SW480 (cell line): ENCODE measurements at regions not wholly inside any gene's neighbourhood (a gene's known extent, or its start where the extent isn't known, plus 50 kb on each side); places are given as distances from the start of the nearest gene placed in this dataset.
"Not testable (repeated sequence)": the region's sequence is repeated elsewhere in the genome, so short reads cannot be mapped to it uniquely, and the experiment has no call there.

ENCODE experiments used
- DNase-seq: peaks from one replicate; pipeline ENCODE4 v3.0.0-alpha.2; 2016; ENCODE audit warnings: low spot score

DNA sequence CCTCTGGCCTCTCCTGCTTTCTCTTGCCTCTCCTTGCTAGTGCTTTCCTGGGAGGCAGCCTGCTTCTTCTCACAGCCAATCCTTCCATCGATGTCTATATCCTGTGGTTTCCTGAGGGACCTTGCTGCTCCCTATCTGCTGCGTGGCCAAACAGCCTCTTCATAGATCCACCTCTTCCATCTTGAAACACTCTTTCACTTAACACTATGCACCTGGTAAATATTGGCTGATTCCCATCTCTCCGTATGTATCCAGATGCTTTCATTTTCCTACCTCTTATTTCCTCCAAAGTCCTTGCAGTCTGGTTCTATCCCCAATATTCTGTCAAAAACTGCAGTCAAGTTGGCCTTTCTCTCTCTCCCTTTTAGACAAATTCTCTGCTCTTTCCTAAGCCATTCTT is 205.2 kb upstream of the CFAP20DC start:
- DNase-seq = no peak

DNA sequence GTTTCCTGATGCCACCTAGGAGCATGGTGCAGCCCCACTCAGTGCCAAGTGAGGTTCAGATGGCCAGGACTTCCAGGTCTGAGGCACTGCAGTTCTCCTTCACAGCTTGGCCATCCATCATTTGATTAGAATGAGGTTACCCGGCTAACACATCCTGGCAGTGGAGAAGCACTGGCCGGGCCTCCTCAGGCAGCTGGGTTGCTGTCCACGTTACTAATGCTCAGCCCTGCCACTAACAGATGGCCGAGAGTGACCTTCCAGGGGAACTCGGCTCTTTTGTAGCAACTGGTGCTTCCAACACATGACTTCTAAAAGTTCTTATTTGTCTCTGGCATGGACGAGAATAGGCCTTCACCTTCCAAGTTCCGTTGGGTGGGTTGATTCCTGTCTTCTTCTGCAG is 204.6 kb upstream of the CFAP20DC start:
- DNase-seq = no peak

DNA sequence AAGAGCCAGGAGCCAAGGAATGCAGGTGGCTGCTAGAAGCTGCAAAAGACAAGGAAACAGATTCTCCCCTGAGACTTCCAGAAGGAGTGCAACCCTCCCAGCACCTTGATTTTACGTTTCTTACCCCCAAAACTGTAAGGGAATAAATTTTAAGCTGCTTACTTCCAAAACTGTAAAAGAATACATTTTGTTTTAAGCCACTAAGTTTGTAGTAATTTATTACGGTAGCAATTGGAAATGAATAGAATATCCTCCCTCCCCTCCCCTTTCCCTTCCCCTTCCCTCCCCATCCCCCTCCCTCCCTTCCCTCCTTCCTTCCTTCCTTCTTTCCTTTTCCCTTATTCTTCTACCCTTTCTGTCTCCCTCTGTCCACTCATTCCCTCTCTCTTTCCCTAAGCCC is 203.7 kb upstream of the CFAP20DC start:
- DNase-seq = no peak

DNA sequence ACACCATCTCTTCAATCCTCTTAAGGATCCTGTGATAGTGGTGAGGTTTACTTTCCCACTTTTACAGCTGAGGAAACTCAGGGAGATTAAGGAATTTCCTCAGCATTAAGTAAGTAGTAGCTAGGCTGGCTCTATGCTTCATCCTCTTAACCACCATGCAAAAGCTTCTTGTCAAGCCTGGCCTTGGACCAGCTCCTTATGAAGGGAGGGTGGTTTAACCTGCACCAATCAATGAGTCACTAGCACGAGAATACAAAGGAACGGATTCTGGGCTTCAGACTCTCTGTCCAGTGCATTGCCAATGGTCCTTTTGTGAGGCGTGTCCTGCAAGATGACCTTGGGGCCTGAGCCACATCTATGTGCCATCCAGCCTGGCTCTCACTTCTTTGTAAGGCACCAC is 202.0 kb upstream of the CFAP20DC start:
- DNase-seq = no peak

DNA sequence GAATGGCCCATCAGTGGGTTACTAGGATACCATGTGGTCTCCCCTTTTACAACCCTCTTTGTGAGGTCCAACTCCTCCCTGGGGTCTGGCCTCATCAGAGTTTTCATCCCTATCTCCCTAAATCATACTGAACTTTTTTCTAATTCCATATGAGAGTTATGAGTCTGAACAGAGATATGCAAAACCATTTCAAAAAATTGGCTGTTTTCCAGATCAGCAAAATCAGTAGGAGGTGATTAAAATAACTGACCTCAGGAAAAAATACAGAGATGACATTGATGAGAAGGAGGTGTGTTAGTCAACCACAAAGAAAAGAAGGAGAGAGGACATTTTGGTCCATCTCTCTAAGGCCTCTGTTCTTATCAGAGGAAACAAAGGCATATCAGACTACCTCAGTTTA is 200.8 kb upstream of the CFAP20DC start:
- no peak for DNase-seq

DNA sequence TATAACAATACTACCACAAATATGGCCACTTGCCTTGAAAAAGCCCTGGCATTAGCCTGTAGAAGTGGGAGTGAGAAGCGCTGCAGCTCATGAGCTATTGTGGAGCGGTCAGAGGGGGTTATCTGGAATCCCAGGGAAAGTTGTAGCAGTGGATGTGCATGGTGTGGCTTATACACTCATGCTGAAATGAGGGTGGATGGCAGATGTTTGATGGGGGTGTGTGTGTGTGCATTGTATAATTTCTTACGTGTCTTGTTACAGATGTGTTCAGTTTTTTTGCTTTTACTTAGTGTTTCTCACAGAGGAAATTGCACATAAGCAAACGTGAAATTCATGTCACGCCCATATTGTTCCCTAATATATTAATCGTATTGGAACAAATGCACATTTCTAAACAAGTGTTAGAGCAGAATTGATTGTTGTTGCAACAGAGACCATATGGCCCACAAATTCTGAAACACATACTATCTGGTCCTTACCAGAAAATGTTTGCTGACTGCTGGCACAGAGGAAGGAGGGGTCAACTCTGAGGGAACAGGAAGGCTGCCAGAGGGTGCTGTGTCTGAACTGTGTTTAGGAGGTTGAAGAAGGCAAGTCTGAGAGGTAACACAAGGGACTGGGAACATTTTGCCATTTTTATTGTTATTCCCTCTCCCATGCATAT is 200.0 kb upstream of the CFAP20DC start:
- no peak for DNase-seq

DNA sequence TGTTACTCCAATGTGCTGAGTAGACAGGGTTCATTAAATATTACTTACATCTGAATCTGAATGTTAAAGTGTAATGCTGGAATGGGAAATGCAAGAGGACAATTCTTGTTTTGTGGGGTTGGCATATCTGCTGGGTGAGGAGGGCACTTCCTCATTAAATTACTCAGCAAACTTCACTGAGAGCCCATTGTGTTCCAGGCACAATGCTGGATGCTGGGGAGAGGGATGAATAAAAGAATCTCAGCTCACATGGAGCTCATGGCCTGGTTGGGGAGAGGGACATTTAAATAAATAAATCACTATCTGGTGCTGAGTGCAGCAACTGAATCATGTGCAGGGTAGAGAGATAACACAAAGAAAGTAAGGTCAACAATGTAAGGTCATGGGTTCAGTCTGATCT is 199.2 kb upstream of the CFAP20DC start:
- no peak for DNase-seq

DNA sequence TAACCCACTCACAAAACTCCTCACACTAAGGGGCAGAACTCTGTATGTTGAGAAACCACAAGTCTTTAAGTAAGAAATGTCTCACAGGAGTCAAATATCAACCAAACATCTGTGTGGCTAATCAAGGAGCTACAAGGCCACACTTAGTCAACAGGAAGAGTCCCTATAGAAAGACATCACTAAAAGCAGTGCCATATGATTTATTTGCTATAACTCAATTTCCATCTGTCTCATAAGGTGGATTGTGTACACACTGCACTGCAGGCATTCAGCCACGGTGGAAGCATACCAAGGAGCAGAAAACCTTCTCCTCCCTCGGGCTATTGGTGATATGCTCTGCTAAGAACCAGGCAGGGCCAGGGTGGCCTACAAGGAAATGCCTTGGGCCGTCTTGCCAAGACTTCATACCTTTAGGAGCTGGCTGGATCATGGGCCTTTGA is 197.6 kb upstream of the CFAP20DC start:
- no peak for DNase-seq

DNA sequence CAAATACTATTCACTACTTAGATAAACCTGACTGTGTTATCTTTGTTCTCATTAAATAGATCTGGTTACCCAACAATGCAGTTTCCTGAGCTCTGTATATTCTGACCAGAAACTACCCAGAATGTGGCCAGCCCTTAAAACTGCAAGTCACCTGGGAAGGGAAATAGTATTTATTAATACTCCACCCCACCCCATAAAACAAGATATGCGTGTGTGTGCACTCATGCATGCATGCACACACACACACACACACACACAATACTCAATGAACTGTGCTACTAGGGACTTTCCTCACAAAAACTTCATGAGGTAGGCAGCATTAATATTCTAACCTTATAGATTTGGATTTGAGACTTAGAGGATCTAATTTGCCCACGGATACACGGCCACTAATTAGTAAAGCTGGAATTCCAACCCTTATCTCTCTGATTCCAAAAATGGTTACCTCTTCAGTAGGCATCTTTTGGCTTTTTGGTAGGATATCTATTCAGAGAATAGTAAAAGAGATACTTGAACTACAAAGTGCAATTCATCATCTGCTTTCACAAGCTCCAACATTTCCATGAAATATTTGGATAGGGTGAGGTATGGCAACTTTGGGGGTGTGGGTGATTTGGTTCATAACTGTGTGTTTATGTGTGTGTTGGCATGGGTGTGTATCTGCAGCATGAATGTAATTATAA is 197.0 kb upstream of the CFAP20DC start:
- DNase-seq = no peak

DNA sequence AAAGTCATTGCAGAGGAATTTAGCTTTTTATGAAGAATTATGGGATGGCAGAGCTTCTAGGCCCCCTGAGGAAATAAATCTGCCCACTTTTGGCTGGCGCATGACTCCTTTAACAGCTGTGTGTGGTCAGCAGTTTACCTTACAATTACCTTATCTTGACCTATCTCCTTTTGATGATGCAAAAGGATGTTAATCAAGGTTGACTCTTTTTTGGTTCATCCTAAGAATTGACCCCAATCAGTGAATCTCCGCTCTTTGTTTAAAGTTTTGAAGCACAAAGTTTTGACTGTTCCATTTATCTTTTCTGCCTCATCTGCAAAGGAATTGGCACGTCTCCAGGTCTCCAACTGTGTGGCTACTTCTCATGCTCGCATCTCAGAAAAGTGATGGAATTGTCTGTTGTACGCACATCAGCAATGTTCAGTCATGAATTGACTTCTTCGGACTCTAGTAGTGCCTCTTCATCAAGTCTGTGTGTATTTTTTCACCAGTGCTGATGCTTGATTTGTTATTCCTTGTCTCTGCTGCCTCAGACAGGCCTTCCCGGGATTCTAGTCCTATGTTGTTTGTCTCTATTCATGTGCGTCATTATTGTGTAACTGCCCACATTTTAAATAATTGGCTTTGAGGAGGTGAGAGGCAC is 196.2 kb upstream of the CFAP20DC start:
- DNase-seq = no peak

DNA sequence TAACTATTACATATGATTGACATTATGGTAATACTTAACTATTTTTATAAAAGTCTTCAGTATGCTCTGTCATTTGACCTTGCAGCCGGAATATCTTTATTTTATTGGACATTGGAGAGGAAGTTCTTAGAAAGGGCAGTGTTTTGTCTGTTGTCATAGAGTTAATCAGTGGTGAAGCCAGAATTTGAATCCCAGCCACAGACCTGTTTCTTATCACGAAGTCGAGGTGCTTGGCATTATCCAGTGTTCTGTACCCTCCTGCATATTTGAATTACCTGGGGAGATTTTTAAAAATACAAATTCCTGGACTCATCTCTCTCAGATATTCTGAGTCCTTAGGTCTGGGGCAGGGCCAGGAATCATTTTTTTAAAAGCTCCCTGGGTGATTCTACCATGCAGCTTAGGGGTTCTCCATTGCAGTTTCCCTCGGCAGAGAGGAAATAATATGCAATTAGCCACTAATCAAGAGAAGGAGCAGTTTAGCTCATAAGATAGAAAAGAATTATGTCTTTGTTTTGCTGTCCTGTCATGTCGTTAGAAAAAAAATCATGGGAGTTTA is 195.6 kb upstream of the CFAP20DC start:
- no peak for DNase-seq

DNA sequence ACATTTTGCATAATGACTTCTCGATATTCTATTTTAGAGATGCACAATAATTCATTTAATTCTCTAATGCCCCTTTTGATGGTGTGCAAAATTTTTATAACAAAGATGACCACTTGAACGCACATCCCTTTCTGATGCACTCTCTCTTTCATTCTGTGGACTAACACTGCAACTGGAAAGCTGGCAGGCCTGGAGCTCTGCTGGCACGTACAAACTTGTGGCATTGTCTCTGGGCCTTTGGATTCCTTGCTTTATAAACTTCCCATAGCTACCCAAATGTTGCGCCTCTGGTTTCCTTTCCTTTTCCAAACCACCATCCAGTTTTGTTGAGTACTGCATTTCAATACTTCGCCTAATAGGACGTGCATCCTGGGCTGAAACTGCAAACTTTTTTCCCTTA is 194.5 kb upstream of the CFAP20DC start:
- no peak for DNase-seq

DNA sequence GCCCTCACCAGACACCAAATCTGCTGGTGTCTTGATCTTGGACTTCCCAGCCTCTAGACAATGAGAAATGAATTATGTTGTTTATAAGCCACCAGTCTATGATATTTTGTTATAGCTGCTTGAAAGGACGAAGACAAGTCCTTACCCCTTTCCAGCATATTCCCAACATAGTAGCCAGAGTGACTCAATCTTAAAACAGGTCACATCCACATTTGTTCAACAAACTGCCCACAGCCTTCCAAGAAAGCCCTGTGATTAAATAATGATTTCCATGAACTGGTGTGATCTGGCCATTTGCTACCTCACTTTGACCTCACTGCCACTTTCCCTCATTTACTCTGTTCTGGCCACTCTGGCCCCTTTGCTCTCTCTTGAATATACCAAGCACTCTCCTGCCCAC is 193.7 kb upstream of the CFAP20DC start:
- DNase-seq = no peak

DNA sequence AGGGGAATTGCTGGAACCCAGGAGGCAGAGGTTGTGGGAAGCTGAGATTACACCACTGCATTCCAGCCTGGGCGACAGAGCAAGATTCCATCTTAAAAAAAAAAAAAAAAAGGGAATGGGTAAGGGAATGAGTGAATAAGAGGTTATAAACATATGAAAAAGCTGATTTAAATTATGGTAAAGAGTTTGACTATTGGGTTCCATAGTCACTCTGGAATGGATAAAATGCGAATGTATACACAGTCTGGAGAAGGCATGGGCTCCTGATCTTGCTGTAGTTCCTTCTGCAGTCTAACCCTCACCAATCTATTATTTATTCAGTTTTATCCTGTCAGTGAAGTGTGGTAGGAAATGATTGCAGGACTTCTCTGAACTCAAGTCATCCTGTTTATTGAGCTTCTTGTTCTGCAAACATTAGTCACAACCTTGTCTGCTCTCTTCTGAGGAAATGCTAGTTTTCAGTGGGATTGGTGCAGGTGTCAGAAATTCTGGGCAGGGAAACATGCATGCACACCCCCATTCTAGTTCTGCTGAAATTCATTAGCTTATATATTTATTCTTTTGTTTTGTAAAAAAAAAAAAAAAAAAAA is 190.9 kb upstream of the CFAP20DC start:
- DNase-seq = no peak

DNA sequence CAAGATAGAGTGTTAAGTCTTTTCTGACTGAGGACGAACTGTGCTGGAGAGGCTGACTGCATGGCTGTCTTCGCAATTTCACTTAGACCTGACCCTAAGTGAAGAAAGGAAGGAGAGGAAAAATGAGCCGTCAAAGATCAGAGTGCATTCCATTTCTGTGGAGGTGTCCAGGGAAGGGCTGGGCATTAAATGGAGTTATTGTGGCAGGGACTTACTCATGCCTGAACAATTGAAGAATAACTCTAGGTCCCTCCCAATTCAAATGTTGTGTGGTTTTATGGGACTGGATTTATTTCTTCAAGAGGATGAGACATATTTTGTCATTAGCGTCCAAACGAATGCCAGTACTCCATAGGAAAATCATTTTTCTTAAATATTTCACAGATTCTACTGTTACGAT is 187.3 kb upstream of the CFAP20DC start:
- DNase-seq = peak; percentile 50

DNA sequence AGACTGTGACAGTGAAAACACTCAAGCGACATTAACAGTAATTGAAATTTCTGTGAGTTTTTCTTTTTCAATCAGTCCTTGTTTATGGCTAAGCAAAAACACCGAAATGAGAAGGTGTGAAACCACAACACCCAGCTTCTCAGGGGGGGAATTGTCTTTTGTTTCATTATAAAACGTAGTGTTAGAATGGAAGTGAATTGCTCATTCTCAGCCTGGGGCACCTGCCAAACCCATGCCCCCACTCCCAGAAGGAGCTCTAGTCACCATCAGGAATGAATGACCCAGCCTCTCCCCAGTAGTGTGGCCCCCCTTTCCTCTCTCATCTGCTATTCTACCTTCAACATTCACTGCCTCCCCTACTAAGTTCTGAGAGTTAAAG is 185.8 kb upstream of the CFAP20DC start:
- no peak for DNase-seq

DNA sequence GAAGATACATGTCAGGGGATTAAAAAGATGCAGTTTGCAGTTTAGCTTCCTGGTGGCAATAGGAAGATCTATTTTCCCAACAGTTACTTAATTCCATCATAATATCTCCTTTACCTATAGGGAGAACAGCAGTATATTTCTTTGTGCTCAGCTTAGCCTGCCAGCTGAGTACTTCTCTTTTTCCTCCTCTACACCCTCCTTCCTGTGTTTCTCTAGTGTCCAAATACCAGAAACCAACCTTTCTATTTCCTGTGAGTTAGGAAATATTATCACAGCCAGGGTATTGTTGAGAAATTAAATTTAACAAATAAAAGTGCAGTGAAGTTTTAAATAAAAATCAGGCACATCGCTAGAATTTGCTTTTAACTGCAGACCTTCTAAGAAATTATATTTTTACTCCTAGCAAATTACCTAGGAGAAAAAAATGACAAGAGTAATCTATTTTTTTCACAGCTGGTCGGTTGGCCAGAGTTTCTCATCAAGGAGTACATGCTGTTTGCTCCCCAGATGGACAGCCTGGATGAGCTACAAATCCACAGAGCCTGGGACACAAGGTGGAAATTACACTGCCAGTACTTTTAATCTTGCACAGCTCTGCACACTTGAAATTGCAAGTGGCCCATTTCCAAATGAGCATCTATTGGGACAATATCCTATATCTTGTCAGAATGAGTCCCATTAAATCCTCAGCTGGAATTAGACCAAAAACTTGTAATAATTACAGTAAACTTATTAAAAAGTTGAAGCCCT is 185.2 kb upstream of the CFAP20DC start:
- DNase-seq = no peak

DNA sequence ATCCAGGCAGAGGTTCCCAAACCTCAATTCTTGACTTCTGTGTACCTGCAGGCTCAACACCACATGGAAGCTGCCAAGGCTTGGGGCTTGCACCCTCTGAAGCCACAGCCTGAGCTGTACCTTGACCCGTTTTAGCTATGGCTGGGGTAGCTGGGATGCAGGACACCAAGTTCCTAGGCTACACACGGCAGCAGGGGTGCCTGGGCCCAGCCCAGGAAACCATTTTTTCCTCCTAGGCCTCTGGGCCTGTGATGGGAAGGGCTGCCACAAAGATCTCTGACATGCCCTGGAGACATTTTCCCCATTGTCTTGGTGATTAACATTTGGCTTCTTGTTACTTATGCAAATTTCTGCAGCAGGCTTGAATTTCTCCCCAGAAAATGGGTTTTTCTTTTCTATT is 180.6 kb upstream of the CFAP20DC start:
- DNase-seq = not testable (repeated sequence)

DNA sequence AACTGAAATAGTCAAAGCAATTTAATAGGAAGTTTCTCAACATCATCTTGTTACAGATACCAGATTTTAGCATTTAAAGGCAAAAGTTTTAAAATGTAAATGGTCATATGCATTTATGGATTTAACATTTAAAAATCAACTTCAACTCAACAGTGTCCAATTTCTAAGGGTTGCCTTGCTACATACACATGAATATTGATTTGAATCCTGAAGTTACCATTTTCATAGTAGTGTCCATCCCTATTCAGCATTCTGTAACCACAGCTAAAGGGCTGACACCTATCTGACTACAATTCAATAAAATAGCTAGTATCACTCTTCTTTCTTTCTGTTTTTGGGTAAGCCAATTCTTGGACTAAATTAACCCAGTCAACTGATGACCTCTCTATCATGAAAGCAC is 164.0 kb upstream of the CFAP20DC start:
- DNase-seq = no peak

DNA sequence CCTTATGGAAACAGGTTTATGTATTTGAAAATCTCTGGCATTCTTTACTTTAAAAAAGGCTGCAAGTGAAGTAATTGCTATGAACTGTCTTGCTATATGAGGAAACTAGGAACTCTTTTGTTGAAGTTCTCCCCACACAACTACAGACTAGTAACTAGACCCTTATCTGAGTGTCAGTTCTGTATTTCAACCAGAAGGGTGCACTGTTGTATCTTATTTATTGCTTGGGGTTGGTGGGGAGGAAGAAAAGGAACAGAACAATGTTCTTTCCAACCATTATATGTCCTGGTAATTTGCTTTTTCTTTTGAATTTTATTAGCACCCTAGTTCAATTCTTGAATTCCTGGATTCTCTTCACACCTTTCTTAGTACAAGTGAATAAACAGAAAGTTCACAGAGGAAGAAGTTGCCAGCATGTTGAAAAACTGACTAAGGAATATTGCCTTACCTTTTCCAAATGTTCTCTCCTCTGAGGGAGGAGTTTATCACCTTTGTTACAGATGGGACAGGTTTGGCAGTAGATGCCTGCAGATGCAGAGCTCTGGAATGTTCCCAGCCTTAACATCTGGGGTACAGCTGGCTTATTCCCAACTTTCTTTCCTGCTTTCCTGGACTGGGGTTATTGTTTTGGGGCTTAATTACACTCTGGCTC is 162.4 kb upstream of the CFAP20DC start:
- peak; percentile 65 for DNase-seq

DNA sequence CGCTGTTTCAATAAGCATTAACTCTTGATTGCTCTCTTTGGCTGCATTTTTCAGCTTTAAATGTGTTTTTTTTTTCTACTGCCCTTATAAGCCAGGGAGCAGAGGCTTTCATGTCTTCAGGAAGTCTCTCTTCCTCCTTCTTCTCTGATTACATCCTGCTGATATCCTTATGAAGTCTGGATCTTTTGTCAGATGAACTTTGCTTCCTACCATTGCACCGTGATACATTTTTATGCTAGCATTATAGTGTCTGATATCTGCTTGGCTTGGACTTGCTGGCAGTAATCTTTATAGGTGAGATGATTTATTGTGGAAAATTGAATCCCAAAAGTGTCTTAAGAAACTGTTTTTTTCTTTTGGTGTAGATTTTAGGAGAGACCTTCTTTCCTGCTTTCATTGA is 160.4 kb upstream of the CFAP20DC start:
- DNase-seq = no peak

DNA sequence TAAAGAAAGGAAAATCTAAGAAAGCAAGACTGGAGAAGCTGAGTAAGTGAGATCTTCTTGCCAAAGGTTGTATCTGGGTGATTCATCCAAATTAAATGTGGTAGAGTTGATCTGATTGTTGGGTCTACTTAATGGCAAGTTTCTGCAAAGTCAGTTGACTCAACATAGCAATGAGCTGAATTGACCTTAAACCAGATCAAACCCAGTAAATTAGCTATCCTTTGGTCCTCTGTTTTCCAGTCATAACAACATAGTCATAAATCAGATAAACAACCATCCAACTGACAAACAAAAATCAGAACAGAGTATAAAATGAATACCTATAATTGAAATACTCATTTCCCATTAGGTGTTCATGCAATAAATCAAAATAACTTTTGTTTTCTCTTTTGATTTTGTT is 142.6 kb upstream of the CFAP20DC start:
- DNase-seq = no peak
